GM12891 (cell line): ENCODE measurements at regions not wholly inside any gene's neighbourhood (a gene's known extent, or its start where the extent isn't known, plus 50 kb on each side); places are given as distances from the start of the nearest gene placed in this dataset.

Experiments
- DNase-seq: peaks from one replicate; pipeline ENCODE4 v3.0.0; 2011; ENCODE audit warnings: low spot score; ENCODE audit not compliant: insufficient read length
- FAIRE-seq: peaks from 2 replicates; lab custom pipeline; 2011; peaks lifted over from hg19 to GRCh38; lab: Jason Lieb, UNC
- PAX5 ChIP-seq: IDR thresholded peaks from 2 replicates; pipeline ENCODE4 v1.6.1; 2011; ENCODE audit warnings: low read length, moderate library complexity, mild to moderate bottlenecking; ENCODE audit not compliant: insufficient read depth, severe bottlenecking
- POLR2A ChIP-seq: IDR thresholded peaks from 2 replicates; pipeline ENCODE4 v1.6.1; 2011; ENCODE audit warnings: low read depth, low read length, control low read depth
- POLR2AphosphoS5 ChIP-seq: IDR thresholded peaks from 2 replicates; pipeline ENCODE4 v1.6.1; 2011; ENCODE audit warnings: low read depth, low read length, control low read depth
- POU2F2 ChIP-seq: IDR thresholded peaks from 2 replicates; pipeline ENCODE4 v1.6.1; 2011; ENCODE audit warnings: low read depth, mild to moderate bottlenecking, control low read depth, low read length, moderate library complexity
- SPI1 ChIP-seq: IDR thresholded peaks from 2 replicates; pipeline ENCODE4 v1.6.1; 2011; ENCODE audit warnings: low read depth, low read length, control low read depth
- TAF1 ChIP-seq: IDR thresholded peaks from 2 replicates; pipeline ENCODE4 v1.6.1; 2011; ENCODE audit warnings: low read depth, low read length, control low read depth

DNA sequence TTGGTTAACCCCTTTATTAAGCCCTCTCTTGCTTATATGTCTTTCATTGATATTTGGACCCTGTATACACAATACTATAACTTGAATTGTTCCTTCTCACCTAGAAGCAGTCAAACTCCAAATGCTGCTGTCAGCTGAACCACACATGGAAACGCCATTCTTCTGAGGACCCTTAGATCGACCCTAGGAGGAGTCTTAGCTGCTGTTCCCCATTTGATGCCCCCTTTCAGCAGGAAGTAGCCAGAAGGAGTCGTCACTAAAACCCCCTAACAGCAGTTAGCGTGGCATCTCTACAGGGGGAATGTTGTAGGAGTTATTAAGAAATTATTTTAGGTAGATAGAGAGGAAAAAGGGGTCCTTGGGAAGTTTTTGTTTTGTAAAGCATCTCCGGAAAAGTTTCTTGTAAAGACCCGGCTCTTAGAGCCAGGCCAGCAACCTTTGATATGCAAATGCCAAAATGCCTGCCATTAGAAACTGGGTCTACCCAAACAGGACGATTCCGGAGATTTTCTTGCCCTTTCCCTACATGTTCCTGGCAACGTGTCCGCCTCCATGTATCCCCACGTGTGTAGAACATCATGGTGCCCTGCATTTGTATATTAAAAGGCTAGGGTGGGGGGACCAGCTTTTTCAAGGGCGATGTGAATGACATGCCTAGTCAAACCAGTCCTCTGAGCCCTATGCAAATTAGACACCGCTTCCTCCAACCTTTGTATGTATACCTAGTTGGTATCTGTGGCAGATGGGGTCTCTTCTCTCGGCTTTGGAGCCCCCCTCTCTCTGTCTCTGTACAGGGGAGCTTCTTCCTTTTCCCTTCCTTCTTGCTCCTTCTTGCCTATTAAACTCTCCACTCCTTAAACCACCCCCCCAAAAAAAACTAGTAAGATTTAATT is 638.4 kb upstream of the POU3F3 start:
- DNase-seq (no peak), FAIRE-seq (no peak)
- TF ChIP-seq POU2F2: no peak
- TF ChIP-seq TAF1: no peak
- TF ChIP-seq POLR2AphosphoS5: no peak
- no peak for TF ChIP-seq POLR2A
- no peak for TF ChIP-seq PAX5
- no peak for TF ChIP-seq SPI1

DNA sequence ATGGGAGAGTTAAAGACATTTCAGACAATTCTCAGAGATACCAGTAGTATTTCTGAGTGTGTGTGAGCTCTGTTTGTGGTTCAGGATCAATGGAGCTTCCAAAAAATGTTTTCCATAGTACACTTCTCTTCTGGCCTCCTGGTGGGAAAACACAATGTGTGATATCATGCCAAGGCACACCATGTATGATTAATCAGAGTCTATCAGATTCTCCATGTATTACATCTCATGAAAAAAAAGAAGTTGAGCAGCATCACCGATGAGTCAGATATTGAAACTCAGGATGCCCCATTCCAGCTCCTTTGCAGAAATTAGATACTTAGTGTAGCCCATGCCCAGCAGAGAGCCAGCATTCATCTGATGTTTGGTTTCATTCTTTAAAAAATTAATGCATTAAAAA is 620.3 kb upstream of the POU3F3 start:
- FAIRE-seq: no peak
- no peak for DNase-seq
- no peak for TF ChIP-seq TAF1
- TF ChIP-seq POLR2A: no peak
- TF ChIP-seq SPI1: no peak
- TF ChIP-seq PAX5: no peak
- TF ChIP-seq POLR2AphosphoS5: no peak
- TF ChIP-seq POU2F2: no peak

DNA sequence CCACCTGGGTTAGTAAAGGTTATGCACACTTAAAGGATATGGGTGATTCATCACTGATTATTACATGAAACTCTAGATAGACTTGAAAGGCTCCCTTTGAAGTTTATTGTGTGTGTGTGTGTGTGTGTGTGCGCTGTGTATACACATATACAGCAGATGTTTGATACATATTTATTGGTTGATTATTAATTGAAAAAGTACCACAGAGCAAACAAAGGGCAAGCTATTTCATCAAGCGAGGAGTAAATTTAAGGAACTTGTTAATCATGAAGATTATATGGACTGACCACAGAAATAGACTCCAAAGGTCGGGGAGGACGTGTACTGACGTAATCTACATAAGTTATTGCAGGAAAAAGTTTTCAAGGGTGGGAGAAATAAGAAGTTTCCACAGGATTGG is 617.4 kb upstream of the POU3F3 start:
- DNase-seq (no peak), FAIRE-seq (no peak)
- no peak for TF ChIP-seq PAX5
- no peak for TF ChIP-seq POLR2AphosphoS5
- no peak for TF ChIP-seq POLR2A
- TF ChIP-seq TAF1: no peak
- TF ChIP-seq POU2F2: no peak
- no peak for TF ChIP-seq SPI1

DNA sequence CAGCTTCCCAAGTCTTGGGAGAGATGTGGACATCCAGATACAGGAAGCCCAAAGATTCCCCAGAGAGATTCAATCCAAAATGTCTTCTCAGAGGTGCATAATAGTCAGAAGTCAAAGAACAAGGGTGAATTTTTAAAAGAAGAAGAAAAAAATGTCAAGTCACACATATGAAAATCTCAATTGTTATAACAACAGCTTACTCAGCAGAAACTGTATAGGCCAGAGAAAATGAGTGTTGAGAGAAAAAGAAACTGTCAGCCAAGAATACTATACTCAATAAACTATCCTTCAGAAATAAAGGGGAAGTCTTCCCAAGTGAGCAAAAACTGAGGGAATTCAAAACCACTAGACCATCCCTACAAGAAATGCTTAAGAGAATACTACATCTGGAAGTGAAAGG is 612.9 kb upstream of the POU3F3 start:
- FAIRE-seq (no peak), DNase-seq (no peak)
- TF ChIP-seq POU2F2 (no peak), SPI1 (no peak), PAX5 (no peak), TAF1 (no peak), POLR2A (no peak), POLR2AphosphoS5 (no peak)

DNA sequence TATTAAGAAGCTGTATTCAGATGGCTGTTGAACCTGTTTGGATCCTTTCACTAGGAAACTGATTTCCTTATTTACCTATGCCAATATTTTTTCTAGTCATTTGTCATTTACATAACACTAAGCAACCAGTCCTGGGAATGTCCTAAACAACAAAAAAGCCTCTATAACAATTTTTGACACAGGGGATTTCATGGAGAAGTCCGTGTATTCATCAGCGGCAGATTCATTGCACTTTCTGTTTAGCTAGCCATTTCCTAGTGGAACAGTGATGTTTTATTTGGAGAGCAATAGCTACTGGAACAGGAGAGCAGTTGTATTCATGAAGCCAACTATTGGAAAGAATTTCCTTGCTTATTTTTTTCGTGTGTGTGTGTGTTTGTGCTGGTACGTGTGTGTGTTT is 604.3 kb upstream of the POU3F3 start:
- no peak for TF ChIP-seq POU2F2
- TF ChIP-seq POLR2A: no peak
- TF ChIP-seq TAF1: no peak
- no peak for TF ChIP-seq PAX5
- no peak for TF ChIP-seq POLR2AphosphoS5
- no peak for TF ChIP-seq SPI1
- no peak for DNase-seq
- FAIRE-seq: no peak

DNA sequence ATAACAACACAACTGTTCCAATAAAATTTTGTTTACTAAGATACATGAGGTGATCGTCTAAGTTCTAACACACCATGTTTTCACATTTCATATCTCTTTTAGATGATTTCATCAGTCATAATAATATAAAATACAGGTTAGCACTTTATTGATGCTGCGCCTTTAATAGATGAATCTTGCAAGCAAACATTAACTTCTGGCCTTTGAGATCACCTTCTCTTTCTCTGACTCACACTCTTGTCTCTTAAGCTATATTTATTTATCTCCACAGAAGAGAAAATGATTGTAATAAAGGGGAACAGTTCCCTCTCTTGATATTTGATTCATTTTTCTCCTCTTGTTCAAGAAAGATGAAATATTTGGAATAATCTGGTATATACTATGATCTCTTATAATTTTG is 603.3 kb upstream of the POU3F3 start:
- FAIRE-seq (no peak), DNase-seq (no peak)
- no peak for TF ChIP-seq TAF1
- no peak for TF ChIP-seq POLR2A
- no peak for TF ChIP-seq PAX5
- TF ChIP-seq SPI1: no peak
- no peak for TF ChIP-seq POU2F2

DNA sequence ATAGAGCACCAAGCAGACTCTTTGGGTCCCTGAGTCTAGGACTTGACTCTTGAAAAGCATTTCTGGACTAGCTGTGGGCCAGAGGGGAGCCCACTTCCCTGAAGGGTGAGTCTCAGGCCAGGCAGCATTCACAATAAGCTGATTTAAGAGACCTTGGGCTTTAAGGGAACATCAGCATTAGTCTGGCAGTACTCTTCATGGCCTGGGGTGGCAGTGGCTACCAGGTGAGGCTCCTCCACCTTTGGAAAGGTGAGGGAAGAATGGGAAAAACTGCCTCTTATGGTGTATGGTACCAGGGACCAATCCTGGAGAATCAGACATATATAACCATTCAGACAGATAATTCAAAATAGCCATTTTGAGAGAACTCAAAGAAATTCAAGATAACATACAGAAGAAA is 599.9 kb upstream of the POU3F3 start:
- FAIRE-seq (no peak), DNase-seq (no peak)
- TF ChIP-seq SPI1 (no peak), POLR2AphosphoS5 (no peak), PAX5 (no peak), POLR2A (no peak), TAF1 (no peak), POU2F2 (no peak)

DNA sequence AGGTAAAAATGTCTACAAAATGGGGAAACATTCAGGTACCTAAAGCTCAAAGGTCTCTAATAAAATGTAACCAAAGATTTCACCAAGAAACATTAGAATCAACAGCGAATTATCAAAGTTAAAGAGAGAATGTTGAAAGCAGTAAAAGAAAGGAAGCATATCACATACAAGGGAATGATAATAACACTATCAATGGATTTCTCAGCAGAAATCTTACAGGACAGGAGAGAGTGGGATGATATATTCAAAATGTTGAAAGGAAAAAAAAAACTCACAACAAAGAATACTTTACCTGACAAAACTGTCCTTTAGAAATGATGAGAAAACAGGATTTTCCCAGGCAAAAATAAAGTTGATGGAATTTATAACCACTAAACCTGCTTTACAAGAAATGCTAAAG is 591.2 kb upstream of the POU3F3 start:
- no peak for FAIRE-seq
- DNase-seq: no peak
- no peak for TF ChIP-seq SPI1
- TF ChIP-seq POLR2A: no peak
- no peak for TF ChIP-seq POLR2AphosphoS5
- TF ChIP-seq PAX5: no peak
- no peak for TF ChIP-seq TAF1
- TF ChIP-seq POU2F2: no peak

DNA sequence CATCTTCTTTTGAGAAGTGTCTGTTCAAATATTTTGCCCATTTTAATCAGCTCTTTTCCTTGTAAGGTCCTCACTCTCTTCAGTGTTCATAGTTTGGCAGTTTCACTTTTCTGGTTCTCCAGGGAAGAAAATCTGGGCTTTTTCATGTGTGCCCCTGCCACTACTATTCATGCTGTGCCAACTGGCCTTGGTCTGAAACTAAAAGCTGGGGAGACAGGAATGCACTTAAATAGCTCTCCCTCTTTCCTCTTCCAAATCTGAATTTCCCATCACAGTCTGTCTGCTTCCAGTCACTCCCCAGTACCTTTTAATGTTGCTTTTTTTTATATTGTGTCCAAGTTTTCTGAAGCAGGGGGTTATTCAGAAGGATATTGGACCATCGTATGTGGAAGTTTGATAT is 574.3 kb upstream of the POU3F3 start:
- TF ChIP-seq SPI1: no peak
- TF ChIP-seq PAX5: no peak
- no peak for TF ChIP-seq POLR2AphosphoS5
- no peak for TF ChIP-seq POLR2A
- no peak for TF ChIP-seq POU2F2
- TF ChIP-seq TAF1: no peak
- FAIRE-seq: no peak

DNA sequence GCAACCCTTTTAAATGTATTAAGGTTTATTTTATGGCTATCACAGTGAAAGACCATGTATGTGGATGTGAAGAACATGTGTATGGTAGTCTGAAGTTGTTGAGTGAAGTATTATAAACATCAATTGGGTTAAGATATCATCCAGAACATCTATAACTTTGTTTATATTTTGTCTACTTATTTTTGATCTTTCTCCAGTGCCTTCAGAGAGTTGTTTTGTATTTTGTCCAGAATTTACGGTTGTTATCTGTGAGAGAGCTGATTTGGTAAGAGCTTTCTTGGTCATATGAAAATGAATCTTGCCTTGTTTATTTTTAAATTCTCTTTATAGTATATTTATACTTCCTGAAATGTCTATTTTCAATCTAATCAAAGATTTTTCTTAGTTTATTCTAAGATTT is 573.7 kb upstream of the POU3F3 start:
- DNase-seq: no peak
- no peak for TF ChIP-seq TAF1
- TF ChIP-seq POLR2AphosphoS5: no peak
- TF ChIP-seq SPI1: no peak
- TF ChIP-seq POU2F2: no peak
- no peak for TF ChIP-seq PAX5
- no peak for TF ChIP-seq POLR2A
- FAIRE-seq: no peak

More for the DNA sequence above, 574.3 kb upstream of the POU3F3 start:
- DNase-seq: no peak
